Mucosa of stomach (tissue), 1 donor: ENCODE measurements at regions not wholly inside any gene's neighbourhood (a gene's known extent, or its start where the extent isn't known, plus 50 kb on each side); places are given as distances from the start of the nearest gene placed in this dataset.

Experiments
- H3K27me3 ChIP-seq: one replicate; pipeline ENCODE4 v1.7.0; 2013; ENCODE audit warnings: mild to moderate bottlenecking, low read length; ENCODE audit not compliant: control insufficient read depth, insufficient read depth
- H3K36me3 ChIP-seq: one replicate; pipeline ENCODE4 v1.7.0; 2013; ENCODE audit warnings: low read length; ENCODE audit not compliant: control insufficient read depth, insufficient read depth
- H3K4me1 ChIP-seq: one replicate; pipeline ENCODE4 v1.7.0; 2013; ENCODE audit warnings: mild to moderate bottlenecking, low read length; ENCODE audit not compliant: control insufficient read depth, insufficient read depth
- H3K4me3 ChIP-seq: one replicate; pipeline ENCODE4 v1.7.0; 2013; ENCODE audit warnings: low read length
- H3K9ac ChIP-seq: one replicate; pipeline ENCODE4 v1.7.0; 2013; ENCODE audit warnings: mild to moderate bottlenecking, low read length, moderate library complexity
- H3K9me3 ChIP-seq: one replicate; pipeline ENCODE4 v1.7.0; 2013; ENCODE audit warnings: mild to moderate bottlenecking, low read length, moderate library complexity; ENCODE audit not compliant: control insufficient read depth
- donor health status: Pancreatic carcinoma.

GRCh38 chr2:64704161-64704560 is 50.4 kb upstream of the SERTAD2 start:
- Histone ChIP-seq H3K4me1 (no peaks in the 10 kb centered on the region), H3K36me3 (no peaks in the 10 kb centered on the region), H3K27me3 (no peaks in the 10 kb centered on the region), H3K4me3 (no peak overlapping the region), H3K9me3 (no peaks in the 10 kb centered on the region), H3K9ac (no peak overlapping the region)

DNA sequence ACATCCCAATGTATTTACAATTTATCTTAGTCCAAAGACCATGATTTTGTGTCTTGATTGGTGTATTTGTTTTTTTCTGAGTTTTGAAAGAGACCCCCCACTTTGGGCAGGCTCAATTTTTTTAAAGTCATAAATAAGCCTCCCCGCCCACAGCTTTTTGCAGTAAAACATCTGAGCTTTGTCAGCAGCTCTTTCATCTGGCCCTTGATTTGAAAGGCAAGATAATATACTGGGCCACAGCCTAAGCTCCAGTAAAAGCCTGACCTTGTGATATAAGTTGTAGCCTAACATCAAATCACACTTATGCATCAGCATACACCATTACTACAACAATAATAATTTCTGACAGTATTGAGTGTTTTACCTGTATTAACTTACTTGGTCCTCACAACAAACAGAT is 51.3 kb upstream of the SERTAD2 start:
- Histone ChIP-seq H3K36me3 (no peaks in the 10 kb centered on the region), H3K9me3 (no peaks in the 10 kb centered on the region), H3K4me3 (no peak overlapping the region), H3K27me3 (no peaks in the 10 kb centered on the region), H3K9ac (no peak overlapping the region), H3K4me1 (no peaks in the 10 kb centered on the region)

- no peak overlapping the region for H3K4me3 ChIP-seq
- no peaks in the 10 kb centered on the region for H3K27me3 ChIP-seq
- H3K36me3 ChIP-seq, result no peaks in the 10 kb centered on the region
- no peak overlapping the region for H3K9ac ChIP-seq
- H3K9me3 ChIP-seq, result no peaks in the 10 kb centered on the region
- no peaks in the 10 kb centered on the region for H3K4me1 ChIP-seq
These were observed 53.6 kb upstream of the SERTAD2 start for GRCh38 chr2:64707276-64707675.

DNA sequence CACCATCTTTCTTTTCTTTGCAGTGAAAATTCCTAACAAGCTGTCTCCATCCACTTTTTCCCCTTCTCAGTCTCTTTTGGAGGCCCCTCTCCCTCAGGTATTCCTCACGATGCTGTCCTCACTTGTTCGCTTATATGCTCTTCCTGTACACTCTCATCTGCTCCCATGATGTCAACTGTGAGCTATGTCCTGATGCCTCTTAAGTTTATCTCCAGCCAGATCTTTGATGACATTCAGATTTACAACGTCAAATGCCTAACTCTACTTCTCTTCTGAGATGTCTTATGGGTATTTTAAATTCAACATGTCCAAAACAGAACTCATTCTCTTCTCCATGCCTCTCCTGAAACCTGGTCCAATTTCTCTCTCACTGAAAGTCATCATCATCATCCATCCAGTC is 55.1 kb upstream of the SERTAD2 start:
- H3K9ac ChIP-seq, result no peak overlapping the region
- H3K36me3 ChIP-seq, result no peaks in the 10 kb centered on the region
- H3K27me3 ChIP-seq, result no peaks in the 10 kb centered on the region

DNA sequence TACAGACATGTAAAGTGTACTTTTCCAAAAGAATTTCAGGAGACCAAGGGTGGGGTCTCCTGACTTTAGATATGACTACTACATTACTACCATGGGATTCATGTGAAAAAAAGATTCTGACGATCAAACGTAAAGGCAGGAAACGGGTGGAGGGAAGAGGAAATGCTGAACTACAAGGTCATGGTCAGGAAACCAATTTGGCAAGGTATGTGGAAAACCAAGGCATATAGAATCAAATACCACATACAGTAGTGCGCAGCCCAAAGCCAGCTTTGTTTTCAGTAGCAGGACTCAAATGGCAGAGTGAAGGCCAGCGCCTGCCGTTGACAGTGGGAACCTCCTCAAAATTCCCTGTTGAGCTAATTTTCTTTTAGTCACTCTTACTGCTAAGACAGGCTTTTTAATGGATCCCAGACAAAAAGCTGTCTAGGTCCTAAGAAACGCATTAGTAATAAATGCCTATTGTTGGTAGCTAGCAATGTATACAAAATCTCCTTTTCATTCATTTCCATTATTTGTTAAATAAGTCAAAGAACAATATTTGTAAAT is 57.6 kb upstream of the SERTAD2 start:
- Histone ChIP-seq H3K4me1 (no peaks in the 10 kb centered on the region), H3K9ac (no peak overlapping the region), H3K4me3 (no peak overlapping the region), H3K9me3 (no peaks in the 10 kb centered on the region), H3K27me3 (no peaks in the 10 kb centered on the region), H3K36me3 (no peaks in the 10 kb centered on the region)

More for the DNA sequence above, 55.1 kb upstream of the SERTAD2 start:
- Histone ChIP-seq H3K4me1 (no peaks in the 10 kb centered on the region), H3K4me3 (no peak overlapping the region), H3K9me3 (no peaks in the 10 kb centered on the region)

- no peak overlapping the region for H3K9ac ChIP-seq
- no peaks in the 10 kb centered on the region for H3K9me3 ChIP-seq
- no peaks in the 10 kb centered on the region for H3K4me1 ChIP-seq
- no peak overlapping the region for H3K4me3 ChIP-seq
- H3K36me3 ChIP-seq, result no peaks in the 10 kb centered on the region
- H3K27me3 ChIP-seq, result no peaks in the 10 kb centered on the region
These were observed 60.0 kb upstream of the SERTAD2 start for GRCh38 chr2:64713686-64714085.

DNA sequence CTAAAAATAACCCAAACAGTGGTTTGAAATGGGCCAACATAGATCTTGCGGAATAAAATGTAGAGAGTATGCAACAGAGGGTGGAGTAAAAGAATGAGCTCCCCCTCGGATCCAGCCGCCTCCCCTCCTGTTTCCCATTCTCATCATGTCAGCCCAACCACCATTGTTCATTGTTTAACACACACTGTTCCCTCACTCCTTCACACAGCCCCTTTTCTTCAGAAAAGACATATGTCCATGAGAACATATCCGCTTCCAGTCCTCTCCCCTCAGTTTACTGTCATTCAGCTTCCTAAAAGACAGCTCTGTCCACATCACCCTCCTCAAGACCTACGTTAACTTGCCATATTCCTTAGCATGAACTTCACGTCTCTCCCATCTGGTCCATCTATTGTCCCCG is 62.9 kb upstream of the SERTAD2 start:
- no peaks in the 10 kb centered on the region for H3K9me3 ChIP-seq
- H3K27me3 ChIP-seq, result no peaks in the 10 kb centered on the region
- H3K4me1 ChIP-seq, result no peaks in the 10 kb centered on the region
- H3K36me3 ChIP-seq, result no peaks in the 10 kb centered on the region
- no peak overlapping the region for H3K9ac ChIP-seq
- no peak overlapping the region for H3K4me3 ChIP-seq

GRCh38 chr2:64718250-64718885 is 64.7 kb upstream of the SERTAD2 start:
- Histone ChIP-seq H3K4me3 (no peak overlapping the region), H3K9me3 (no peaks in the 10 kb centered on the region), H3K9ac (no peak overlapping the region), H3K27me3 (no peaks in the 10 kb centered on the region), H3K4me1 (no peaks in the 10 kb centered on the region), H3K36me3 (no peaks in the 10 kb centered on the region)

- no peak overlapping the region for H3K9ac ChIP-seq
These were observed 67.0 kb upstream of the SERTAD2 start for GRCh38 chr2:64720535-64721319.

DNA sequence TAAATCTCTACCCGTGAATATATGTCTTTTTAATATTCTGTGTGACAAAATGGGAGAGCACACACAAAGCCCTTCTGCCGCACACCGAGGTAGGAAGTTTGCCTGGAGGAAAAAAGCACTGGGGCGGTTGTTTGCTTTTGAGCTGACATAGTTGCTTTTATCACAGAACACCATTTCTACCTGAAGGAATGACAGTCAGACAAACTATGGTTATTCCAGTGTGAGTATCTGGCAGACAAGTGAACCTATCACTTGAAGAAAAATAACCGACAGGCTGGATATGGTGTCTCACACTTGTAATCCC is 67.6 kb upstream of the SERTAD2 start:
- no peaks in the 10 kb centered on the region for H3K27me3 ChIP-seq
- H3K4me3 ChIP-seq, result no peak overlapping the region
- H3K4me1 ChIP-seq, result no peaks in the 10 kb centered on the region
- H3K36me3 ChIP-seq, result no peaks in the 10 kb centered on the region
- no peak overlapping the region for H3K9ac ChIP-seq
- H3K9me3 ChIP-seq, result no peaks in the 10 kb centered on the region

More at GRCh38 chr2:64720535-64721319, 67.0 kb upstream of the SERTAD2 start:
- Histone ChIP-seq H3K36me3 (no peaks in the 10 kb centered on the region), H3K27me3 (no peaks in the 10 kb centered on the region), H3K4me3 (no peak overlapping the region), H3K9me3 (no peaks in the 10 kb centered on the region), H3K4me1 (no peaks in the 10 kb centered on the region)

DNA sequence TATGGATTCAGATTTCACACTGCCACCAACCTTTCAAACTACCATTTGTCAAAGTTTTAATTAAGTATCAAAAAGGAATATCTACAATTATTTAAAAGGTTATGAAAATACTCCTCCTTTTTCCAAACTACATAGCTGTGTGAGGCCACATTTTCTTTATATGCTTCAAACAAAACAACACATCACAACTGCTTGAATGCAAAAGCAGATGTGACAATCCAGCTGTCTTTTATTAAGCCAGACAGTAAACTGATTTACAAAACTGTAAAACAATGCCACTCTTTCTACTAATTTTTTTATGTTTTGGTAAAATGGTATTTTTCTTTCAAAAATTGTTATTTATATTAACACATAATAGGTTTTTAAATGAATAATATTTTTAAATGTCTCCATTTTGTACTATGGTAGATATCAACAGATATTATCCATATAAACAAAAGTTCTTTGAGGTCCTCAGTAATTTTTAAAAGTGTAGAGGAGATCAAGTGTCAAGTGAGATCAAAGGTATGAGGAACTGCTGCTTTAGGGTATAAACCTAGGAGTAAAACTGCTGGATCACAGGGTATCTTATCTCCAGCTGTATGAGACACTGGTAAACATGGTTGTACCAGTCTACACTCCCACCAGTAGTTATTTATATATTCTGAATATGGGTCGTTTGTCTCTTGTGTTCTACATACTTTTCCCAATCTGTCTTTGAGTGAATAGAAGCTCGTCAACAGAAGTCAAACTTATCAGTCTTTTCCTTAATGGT is 68.8 kb upstream of the SERTAD2 start:
- Histone ChIP-seq H3K36me3 (no peaks in the 10 kb centered on the region), H3K9me3 (no peaks in the 10 kb centered on the region), H3K9ac (no peak overlapping the region), H3K4me1 (peaks cover 7% of the 10 kb centered on the region), H3K27me3 (no peaks in the 10 kb centered on the region), H3K4me3 (no peak overlapping the region)
